Stomach (tissue), 4 donors: ENCODE measurements at regions not wholly inside any gene's neighbourhood (a gene's known extent, or its start where the extent isn't known, plus 50 kb on each side); places are given as distances from the start of the nearest gene placed in this dataset.

Experiments used
- EP300 ChIP-seq: sonication (generic); formaldehyde crosslinking; IDR thresholded peaks from one replicate; pipeline ENCODE4 v1.6.1; 2017; ENCODE audit warnings: antibody characterized with exemption
- POLR2A ChIP-seq, 4 donors: fragments of 450-650 bp; IDR thresholded peaks; one replicate each; pipeline ENCODE4 v1.6.1; 2016; ENCODE audit warnings: antibody characterized with exemption in 4 of 4, control low read depth in 2 of 4, mild to moderate bottlenecking in 1 of 4, moderate library complexity in 1 of 4
- POLR2AphosphoS5 ChIP-seq, 3 donors: sonication (generic); formaldehyde crosslinking; IDR thresholded peaks; one replicate each; pipeline ENCODE4 v1.6.1; 2016; ENCODE audit warnings: antibody characterized with exemption in 3 of 3
- TF ChIP-seq, protein P1 (sequence below), 7 experiments: fragments of 450-650 bp in 4 of 7; fragments of 200-600 bp in 3 of 7; sonication (generic) in 3 of 7; IDR thresholded peaks; one replicate each; pipeline ENCODE4 v1.5.1; 2016 to 2019; ENCODE audit warnings: antibody characterized with exemption in 7 of 7, control low read depth in 2 of 7, mild to moderate bottlenecking in 1 of 7

DNA sequence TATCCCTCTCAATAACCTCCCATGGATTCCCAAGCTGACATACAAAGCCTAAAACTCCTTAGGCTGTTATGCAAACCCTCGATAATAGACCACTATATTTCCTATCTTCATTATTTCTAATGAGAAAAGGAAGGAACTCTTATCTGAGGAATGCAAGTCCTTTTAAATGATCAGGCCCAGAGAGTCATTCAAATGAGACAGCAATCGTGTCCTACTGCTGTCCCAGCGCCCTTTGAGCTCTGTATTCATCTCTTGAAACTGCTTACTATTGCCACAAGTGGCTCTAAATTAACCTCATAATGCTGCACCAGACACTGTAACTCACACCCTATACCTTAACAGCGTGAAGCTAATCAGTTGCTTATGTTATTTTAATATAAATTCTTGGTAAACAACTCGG is 182.1 kb upstream of the NAMPT start:
- TF ChIP-seq, protein P1, sequence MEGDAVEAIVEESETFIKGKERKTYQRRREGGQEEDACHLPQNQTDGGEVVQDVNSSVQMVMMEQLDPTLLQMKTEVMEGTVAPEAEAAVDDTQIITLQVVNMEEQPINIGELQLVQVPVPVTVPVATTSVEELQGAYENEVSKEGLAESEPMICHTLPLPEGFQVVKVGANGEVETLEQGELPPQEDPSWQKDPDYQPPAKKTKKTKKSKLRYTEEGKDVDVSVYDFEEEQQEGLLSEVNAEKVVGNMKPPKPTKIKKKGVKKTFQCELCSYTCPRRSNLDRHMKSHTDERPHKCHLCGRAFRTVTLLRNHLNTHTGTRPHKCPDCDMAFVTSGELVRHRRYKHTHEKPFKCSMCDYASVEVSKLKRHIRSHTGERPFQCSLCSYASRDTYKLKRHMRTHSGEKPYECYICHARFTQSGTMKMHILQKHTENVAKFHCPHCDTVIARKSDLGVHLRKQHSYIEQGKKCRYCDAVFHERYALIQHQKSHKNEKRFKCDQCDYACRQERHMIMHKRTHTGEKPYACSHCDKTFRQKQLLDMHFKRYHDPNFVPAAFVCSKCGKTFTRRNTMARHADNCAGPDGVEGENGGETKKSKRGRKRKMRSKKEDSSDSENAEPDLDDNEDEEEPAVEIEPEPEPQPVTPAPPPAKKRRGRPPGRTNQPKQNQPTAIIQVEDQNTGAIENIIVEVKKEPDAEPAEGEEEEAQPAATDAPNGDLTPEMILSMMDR (IDR thresholded peaks at IDR 0.05): no peak
- TF ChIP-seq POLR2AphosphoS5 (IDR thresholded peaks at IDR 0.05) (no peak), POLR2A (IDR thresholded peaks at IDR 0.05) (no peak), EP300 (no peak)
